Stimulated activated CD8-positive, alpha-beta memory T cell treated with anti-CD3 and anti-CD28 coated beads, Interleukin-15, amount 100 ng/mL, for 1 hour (primary cell): ENCODE measurements at regions not wholly inside any gene's neighbourhood (a gene's known extent, or its start where the extent isn't known, plus 50 kb on each side); places are given as distances from the start of the nearest gene placed in this dataset.

Source experiments
- DNase-seq: peaks from one replicate; pipeline ENCODE4 v3.0.0-alpha.2; 2020; ENCODE audit warnings: low read depth

- DNase-seq, result no peak
Observed at GRCh38 chr2:58558881-58559280, 317.8 kb upstream of the FANCL start.

GRCh38 chr2:58557176-58557575 lies 316.1 kb upstream of the FANCL start:
- DNase-seq, result no peak

GRCh38 chr2:58553937-58554336 lies 312.8 kb upstream of the FANCL start:
- no peak for DNase-seq

DNA sequence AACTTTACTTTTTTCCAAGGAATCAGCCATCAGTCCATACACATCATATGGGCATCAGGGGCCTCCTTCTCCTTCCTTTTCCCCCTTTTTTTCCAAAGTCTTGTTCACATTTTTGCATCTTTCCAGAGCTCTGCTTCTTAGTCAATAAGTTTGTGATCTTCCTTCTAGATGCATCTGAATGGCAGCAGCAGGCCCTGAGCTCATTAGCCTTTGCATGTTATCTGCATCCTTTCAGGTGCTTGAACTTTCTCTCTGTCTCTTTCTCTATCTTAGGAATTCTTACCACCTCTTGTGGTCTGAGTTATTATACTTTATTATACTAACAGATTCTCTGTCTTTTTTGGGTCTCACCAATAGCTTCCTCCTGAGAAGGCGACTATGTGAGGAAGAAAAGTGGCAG lies 312.4 kb upstream of the FANCL start:
- DNase-seq, result no peak

- DNase-seq, result no peak
Observed at GRCh38 chr2:58545300-58546280, 304.5 kb upstream of the FANCL start.

DNA sequence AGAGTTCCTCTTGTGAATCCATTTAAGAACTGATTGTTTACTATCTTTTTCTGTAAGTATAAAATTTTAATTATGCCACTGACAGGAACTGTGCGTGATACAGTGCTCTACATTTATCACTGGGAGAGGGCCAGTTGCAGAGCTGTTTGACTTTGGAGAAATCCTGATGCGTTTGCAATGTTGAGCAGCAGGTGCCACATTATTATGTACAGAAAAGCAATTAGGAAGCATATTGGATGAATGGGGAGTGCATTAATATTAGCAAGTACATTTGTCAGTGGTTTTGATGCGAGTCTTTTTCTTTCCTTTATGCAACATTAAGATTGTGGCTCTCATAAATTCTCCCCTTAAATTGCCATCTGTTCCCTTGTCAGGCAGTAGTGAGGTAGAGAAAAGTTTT lies 302.3 kb upstream of the FANCL start:
- DNase-seq, result no peak

GRCh38 chr2:58541511-58541910 lies 300.4 kb upstream of the FANCL start:
- no peak for DNase-seq

GRCh38 chr2:58540681-58541080 lies 299.6 kb upstream of the FANCL start:
- no peak for DNase-seq

DNA sequence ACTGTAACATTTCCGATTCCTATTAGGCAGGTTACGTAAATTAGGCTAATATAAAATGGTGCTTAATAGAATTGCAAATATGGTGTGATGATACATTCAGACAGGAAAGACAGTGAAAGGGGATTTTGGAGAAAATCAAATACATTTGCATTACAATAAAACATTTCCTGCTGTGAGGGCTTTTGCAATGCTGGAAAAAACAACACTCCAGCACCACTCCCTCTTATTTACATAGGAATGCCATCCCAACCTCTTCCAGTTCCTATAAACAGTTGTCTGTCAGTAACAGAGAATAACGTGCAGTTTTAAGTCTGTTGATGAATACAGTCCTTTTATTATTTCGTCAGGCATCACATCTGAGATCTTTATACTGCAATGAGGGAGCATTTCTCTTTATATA lies 298.8 kb upstream of the FANCL start:
- no peak for DNase-seq

DNA sequence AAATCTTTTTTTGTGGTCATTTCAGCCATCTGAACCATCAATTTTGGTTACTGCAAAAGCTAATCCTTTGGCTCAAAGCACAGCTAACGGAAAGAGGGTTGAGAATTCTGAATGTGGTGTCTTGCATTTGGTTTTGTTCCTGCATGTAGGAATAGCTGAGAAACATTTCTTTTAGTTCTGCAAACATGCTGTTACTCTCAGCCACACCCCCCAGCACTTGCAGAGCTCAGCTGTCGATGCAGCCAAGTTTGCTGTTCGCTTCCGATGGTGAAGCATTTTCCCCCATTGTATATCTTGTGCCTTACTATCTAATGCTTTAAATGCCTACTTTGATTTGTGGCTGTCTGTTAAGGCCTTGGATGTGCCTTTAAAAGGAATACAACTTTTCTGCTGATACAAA lies 294.9 kb upstream of the FANCL start:
- DNase-seq, result no peak

DNA sequence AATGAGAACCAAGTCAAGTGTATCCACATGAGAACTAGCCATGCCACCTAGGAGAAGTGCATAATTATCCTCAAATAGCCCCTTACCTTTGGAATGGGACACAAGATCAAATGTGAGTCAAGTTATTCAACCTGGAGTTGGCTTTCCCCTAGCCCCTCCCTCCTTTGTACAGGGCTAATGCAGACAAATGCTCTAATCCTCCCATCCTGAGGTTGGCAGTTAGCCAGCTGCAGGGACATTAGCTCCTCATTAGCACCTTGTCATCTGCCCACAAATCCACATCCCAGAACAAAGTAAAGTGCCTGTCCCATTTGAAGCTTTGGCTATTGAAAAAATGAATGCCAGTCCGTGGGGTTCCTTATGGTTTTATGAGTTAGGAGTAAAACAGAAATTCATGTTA lies 294.1 kb upstream of the FANCL start:
- no peak for DNase-seq

GRCh38 chr2:58533376-58533775 lies 292.3 kb upstream of the FANCL start:
- no peak for DNase-seq

DNA sequence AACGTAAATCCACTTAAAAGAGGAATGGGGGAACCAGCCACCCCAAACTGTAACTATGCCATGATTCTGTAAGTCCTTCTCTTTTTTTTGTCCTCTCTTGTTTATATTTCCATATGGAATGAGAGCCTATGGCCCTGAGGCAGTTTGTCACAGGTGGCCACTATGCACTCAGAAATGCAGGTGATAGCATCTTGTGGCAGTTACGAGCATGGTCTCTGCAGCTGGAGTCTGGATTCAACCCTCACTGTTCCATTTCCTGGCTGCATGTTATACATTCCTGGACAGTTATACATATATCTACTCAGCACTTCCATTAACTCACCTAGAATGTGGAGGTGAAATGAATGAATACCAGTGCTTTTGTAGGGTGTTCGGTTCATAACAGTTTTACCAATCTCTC lies 291.5 kb upstream of the FANCL start:
- no peak for DNase-seq

GRCh38 chr2:58527647-58528046 lies 286.5 kb upstream of the FANCL start:
- DNase-seq, result no peak

GRCh38 chr2:58521803-58522554 lies 280.9 kb upstream of the FANCL start:
- no peak for DNase-seq

- DNase-seq, result no peak
Observed at GRCh38 chr2:58520903-58521302, 279.8 kb upstream of the FANCL start.

- no peak for DNase-seq
Observed at GRCh38 chr2:58517881-58518280, 276.8 kb upstream of the FANCL start.

DNA sequence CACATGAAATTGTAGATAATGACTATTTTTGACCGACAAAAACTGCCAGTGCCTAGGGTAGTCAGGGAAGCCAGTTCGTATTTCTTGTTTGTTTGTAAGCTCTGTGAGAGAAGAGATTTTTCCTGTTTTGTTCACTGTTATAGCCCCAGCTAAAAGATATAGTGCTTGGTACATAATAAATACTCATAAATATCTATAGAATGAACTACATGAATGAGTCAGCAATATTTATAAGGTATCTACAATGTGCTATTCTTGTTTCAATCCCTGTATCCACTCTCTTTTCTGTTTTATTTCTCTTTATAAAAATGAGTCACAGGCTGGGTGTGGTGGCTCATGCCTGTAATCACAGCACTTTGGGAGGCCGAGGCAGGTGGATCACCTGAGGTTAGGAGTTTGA lies 275.6 kb upstream of the FANCL start:
- no peak for DNase-seq

- DNase-seq, result no peak
Observed at GRCh38 chr2:58515827-58516573, 274.9 kb upstream of the FANCL start.

- DNase-seq, result no peak
Observed at GRCh38 chr2:58514252-58514651, 273.1 kb upstream of the FANCL start.

DNA sequence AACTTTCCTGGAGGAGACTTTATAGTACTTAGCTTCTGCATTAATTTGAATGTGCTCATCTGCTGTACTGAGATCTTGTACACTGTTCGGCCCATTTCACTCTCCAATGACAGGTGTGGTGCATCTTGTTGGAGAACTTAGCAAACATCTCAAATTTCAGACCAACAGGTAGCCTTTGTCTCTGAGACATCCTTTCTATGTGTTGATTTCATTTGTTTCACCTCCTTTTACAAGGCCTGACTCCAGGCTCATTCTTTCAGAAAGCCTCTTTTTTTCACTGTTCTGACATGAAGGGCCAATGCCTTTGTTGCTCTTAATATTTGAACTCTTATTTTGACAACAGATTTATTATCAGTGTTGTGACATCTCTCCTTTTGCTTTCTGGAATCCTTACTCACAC lies 271.8 kb upstream of the FANCL start:
- no peak for DNase-seq

GRCh38 chr2:58508006-58508405 lies 266.9 kb upstream of the FANCL start:
- DNase-seq, result no peak

DNA sequence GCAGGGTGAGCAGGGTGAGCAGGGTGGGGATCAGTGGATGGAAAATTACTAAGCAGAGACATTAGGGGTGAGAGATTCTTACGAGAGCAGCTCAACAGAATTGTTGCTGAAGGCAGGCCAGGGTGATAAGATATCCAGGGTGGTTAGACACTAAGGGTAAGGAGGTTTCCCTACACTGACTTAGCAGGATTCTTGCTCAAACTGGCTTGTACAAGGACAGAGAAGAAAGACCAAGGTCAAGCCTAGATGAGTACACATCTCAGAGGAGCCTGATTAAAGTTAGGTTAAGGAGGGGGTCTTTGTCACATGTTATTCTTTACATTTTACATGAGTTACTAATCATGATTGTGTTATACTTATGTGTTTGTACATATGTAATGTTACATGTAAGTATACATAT lies 262.8 kb upstream of the FANCL start:
- no peak for DNase-seq
